Psoas muscle (tissue), 7 donors: ENCODE measurements at regions not wholly inside any gene's neighbourhood (a gene's known extent, or its start where the extent isn't known, plus 50 kb on each side); places are given as distances from the start of the nearest gene placed in this dataset.

Experiments used
- ATAC-seq, 4 donors: fragments of 200-7000 bp; cut with Tn5 transposase; one replicate each; pipeline ENCODE4 v1.9.1; 2020; ENCODE audit warnings: moderate library complexity in 3 of 4, mild to moderate bottlenecking in 2 of 4
- DNase-seq, 2 donors: peaks; one replicate each; pipeline ENCODE4 v3.0.0-alpha.2; 2020
- H3K27ac ChIP-seq: fragments of 200-600 bp; one replicate; pipeline ENCODE4 v1.8.0; 2022
- H3K27me3 ChIP-seq, 3 donors: fragments of 200-600 bp in 1 of 3; one replicate each; pipeline versions ENCODE4 v1.6.1 to v1.8.0; 2013 to 2022; ENCODE audit warnings: low read length in 2 of 3, mild to moderate bottlenecking in 2 of 3, moderate library complexity in 1 of 3; ENCODE audit not compliant: insufficient read depth in 3 of 3
- H3K36me3 ChIP-seq, 2 donors: fragments of 200-600 bp in 1 of 2; one replicate each; pipeline versions ENCODE4 v1.6.1 to v1.8.0; 2013 to 2022; ENCODE audit warnings: low read depth in 1 of 2, mild to moderate bottlenecking in 1 of 2, moderate library complexity in 1 of 2; ENCODE audit not compliant: insufficient read depth in 1 of 2
- H3K4me1 ChIP-seq: fragments of 200-600 bp; one replicate; pipeline ENCODE4 v1.8.0; 2022
- H3K4me3 ChIP-seq: fragments of 200-600 bp; one replicate; pipeline ENCODE4 v1.8.0; 2022; ENCODE audit warnings: mild to moderate bottlenecking
- H3K9me3 ChIP-seq: fragments of 200-600 bp; one replicate; pipeline ENCODE4 v1.8.0; 2022
- WGBS, 3 donors: extraction: QIAGEN DNeasy Blood & Tissue Kit; methylation state at CpG; one replicate each; pipeline versions ENCODE4 v1.1.6 to v1.1.7; 2013; 5-methylcytosine and 5-hydroxymethylcytosine counted together
- intact Hi-C, 2 donors: fragments of 100-400 bp; cut with DNase I; formaldehyde crosslinking; loops; one replicate each; pipeline versions ENCODE4 v1.11.0 to v1.14.2; 2022
- TF ChIP-seq, protein P1 (sequence below): fragments of 200-600 bp; IDR thresholded peaks from one replicate; pipeline ENCODE4 v1.8.0; 2022; ENCODE audit warnings: antibody characterized with exemption
- donor health status: healthy with polysubstance abuse.
- donor health status: DM: no; HTN: no; CAD: no; lungs with moderate emphysema.
- donor health status: Bipolar disorder and iron deficiency.
- donor health status: healthy.
- donor health status: DM: yes; HTN: yes; CAD: no.
- donor health status: DM: no; HTN: no; CAD: no.
- donor health status: DM: yes; HTN: yes; CAD: no.

DNA sequence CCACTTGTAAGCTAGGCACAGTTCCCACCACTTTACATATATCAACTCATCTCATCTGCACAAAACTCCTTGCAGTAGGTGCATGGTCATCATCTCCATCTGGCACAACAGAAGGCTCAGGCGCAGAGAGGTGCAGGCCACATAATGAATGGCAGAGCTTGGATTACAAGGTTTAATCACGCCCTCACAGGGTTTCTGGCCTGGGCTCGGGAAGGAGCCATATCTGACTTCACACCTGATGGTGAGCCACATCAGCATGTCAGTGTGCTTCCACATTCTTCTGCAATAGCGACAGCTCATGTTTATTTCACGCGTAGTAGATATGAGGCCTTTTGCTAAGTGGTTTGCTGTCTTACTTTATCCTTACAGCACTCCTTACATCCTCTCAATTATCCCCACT lies 650.2 kb downstream of the INHBA start:
- ATAC-seq (no peak), DNase-seq (no peak)
- WGBS, 3 donors: 77 to 81% (median 80%) methylated on average over 6 of the region's 6 CpGs
- H3K27ac ChIP-seq: no peak overlapping the region
- H3K4me1 ChIP-seq: no peaks in the 10 kb centered on the region
- no peaks in the 10 kb centered on the region for H3K27me3 ChIP-seq
- no peak overlapping the region for H3K4me3 ChIP-seq
- H3K36me3 ChIP-seq: no peaks in the 10 kb centered on the region
- intact Hi-C loops: no loop called here
- H3K9me3 ChIP-seq: no peaks in the 10 kb centered on the region
- TF ChIP-seq, protein P1, sequence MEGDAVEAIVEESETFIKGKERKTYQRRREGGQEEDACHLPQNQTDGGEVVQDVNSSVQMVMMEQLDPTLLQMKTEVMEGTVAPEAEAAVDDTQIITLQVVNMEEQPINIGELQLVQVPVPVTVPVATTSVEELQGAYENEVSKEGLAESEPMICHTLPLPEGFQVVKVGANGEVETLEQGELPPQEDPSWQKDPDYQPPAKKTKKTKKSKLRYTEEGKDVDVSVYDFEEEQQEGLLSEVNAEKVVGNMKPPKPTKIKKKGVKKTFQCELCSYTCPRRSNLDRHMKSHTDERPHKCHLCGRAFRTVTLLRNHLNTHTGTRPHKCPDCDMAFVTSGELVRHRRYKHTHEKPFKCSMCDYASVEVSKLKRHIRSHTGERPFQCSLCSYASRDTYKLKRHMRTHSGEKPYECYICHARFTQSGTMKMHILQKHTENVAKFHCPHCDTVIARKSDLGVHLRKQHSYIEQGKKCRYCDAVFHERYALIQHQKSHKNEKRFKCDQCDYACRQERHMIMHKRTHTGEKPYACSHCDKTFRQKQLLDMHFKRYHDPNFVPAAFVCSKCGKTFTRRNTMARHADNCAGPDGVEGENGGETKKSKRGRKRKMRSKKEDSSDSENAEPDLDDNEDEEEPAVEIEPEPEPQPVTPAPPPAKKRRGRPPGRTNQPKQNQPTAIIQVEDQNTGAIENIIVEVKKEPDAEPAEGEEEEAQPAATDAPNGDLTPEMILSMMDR: no peak

DNA sequence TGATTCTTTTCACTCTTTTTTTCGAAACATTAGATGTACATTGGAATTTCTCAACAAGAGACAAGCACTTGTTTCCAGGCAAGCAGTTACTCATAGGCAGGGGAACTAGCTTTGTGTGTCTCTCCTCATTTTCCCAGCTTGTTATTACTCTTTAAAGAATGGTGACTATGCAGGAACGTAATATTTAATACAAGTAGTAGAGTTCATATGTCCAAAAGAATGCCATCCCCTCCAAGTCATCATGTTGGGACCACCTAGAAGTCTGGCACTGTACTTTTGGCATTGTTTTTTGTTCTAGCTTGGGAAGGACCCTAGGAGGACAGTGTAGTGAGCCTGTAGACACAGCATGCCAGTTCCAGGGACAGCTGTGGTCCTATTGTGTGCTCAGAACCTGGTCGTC lies 650.7 kb downstream of the INHBA start:
- no peak for ATAC-seq
- Histone ChIP-seq H3K9me3 (no peaks in the 10 kb centered on the region), H3K36me3 (no peaks in the 10 kb centered on the region), H3K4me1 (no peaks in the 10 kb centered on the region), H3K4me3 (no peak overlapping the region), H3K27ac (no peak overlapping the region), H3K27me3 (no peaks in the 10 kb centered on the region)
- WGBS, 3 donors: 71 to 78% (median 71%) methylated on average over 3 of the region's 3 CpGs
- DNase-seq: no peak
- intact Hi-C loops: no loop called here
- TF ChIP-seq, protein P1: no peak

DNA sequence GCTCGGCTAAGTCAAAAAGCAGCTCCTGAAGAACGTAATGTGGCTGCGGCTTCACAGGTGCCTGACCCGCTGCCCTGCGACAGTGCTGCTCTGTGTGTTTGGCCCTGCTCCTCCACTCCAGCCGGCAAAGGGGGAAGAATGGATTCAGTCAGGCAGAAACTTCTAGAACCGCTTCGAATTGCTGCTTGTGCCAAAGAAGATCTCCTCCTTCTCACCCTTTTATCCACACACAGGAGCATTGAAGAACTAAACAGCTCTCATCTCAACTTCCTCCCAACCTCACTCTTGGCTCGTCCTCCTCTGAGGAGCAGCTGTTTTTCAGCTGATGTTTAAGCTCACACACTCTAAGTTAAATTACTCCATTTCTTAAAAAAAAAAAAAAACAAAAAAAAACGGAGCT lies 651.4 kb downstream of the INHBA start:
- TF ChIP-seq, protein P1: no peak
- ATAC-seq (no peak), DNase-seq (no peak)
- H3K27ac ChIP-seq: no peak overlapping the region
- H3K4me1 ChIP-seq: no peaks in the 10 kb centered on the region
- H3K4me3 ChIP-seq: no peak overlapping the region
- no peaks in the 10 kb centered on the region for H3K27me3 ChIP-seq
- no peaks in the 10 kb centered on the region for H3K9me3 ChIP-seq
- H3K36me3 ChIP-seq: no peaks in the 10 kb centered on the region
- intact Hi-C loops: no loop called here
- 17 to 29% (median 20%) methylated on average over 10 of the region's 10 CpGs for WGBS, 3 donors

DNA sequence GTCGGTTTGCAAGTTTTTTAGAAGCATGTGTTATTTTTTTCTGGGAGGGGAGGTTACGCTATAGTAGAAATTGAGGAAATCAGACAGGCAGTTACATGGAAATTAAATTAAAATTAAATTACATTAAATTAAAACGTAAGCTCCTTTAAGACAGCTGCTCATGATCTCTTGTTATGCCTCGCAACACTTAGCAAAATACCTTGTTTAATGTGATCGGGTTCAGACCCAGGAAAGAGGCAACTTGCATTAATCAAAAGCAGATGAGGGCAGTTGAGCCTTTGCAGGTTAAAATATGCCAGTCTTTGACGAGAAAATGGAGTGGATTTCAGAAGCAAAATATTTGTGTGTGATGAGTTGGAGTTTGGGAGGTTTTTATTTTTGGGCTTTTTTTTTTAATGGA lies 651.8 kb downstream of the INHBA start:
- WGBS, 3 donors: 66 to 72% (median 66%) methylated on average over 6 of the region's 6 CpGs
- Histone ChIP-seq H3K27me3 (no peaks in the 10 kb centered on the region), H3K4me3 (no peak overlapping the region), H3K9me3 (no peaks in the 10 kb centered on the region), H3K27ac (no peak overlapping the region), H3K36me3 (no peaks in the 10 kb centered on the region), H3K4me1 (no peaks in the 10 kb centered on the region)
- ATAC-seq (no peak), DNase-seq (no peak)
- intact Hi-C loops: no loop called here
- TF ChIP-seq, protein P1: no peak

DNA sequence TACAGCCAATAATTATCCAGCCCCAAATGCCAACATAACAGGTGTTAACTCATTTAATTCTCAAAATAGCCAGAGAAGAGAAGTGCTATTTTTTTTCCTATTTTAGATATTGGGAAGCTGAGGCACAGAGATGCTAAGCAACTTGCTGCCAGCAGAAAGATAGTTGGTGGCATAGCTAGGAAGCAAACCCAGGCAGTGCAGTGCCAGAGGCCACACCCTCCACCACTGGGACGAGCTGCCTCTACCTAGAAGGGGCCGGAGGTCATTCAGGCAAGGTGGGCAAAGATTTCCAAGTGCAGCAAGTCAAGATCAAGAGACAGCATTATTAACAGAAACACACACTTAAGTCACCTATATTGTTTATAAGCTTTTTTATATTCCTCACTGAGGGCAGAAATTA lies 654.1 kb downstream of the INHBA start:
- no peak for ATAC-seq

More for the DNA sequence above, 654.1 kb downstream of the INHBA start:
- no peaks in the 10 kb centered on the region for H3K27me3 ChIP-seq
- no peak overlapping the region for H3K4me3 ChIP-seq
- intact Hi-C loops: no loop called here
- no peak overlapping the region for H3K27ac ChIP-seq
- no peaks in the 10 kb centered on the region for H3K4me1 ChIP-seq
- H3K36me3 ChIP-seq: no peaks in the 10 kb centered on the region
- 79 to 88% (median 88%) methylated on average over 2 of the region's 2 CpGs for WGBS, 3 donors
- TF ChIP-seq, protein P1: no peak
- H3K9me3 ChIP-seq: no peaks in the 10 kb centered on the region
- DNase-seq: no peak
